HTR-8/SVneo (cell line): ENCODE measurements at regions not wholly inside any gene's neighbourhood (a gene's known extent, or its start where the extent isn't known, plus 50 kb on each side); places are given as distances from the start of the nearest gene placed in this dataset.

Source experiments
- DNase-seq: peaks from one replicate; pipeline ENCODE4 v3.0.0; 2011; ENCODE audit warnings: low spot score, mixed read lengths; ENCODE audit not compliant: insufficient read length
- FAIRE-seq: peaks from 2 replicates; lab custom pipeline; 2011; peaks lifted over from hg19 to GRCh38; lab: Jason Lieb, UNC

- FAIRE-seq (no peak), DNase-seq (no peak)
These were observed 1296.9 kb upstream of the TMPRSS15 start for GRCh38 chr21:19700476-19700875.

GRCh38 chr21:19702726-19703125 is 1295.5 kb upstream of the NCAM2 start:
- no peak for DNase-seq
- FAIRE-seq: no peak

- DNase-seq: no peak
- FAIRE-seq: no peak
These were observed 1293.4 kb upstream of the NCAM2 start for GRCh38 chr21:19704832-19705231.

GRCh38 chr21:19712441-19712840 is 1285.8 kb upstream of the NCAM2 start:
- FAIRE-seq (no peak), DNase-seq (no peak)

- FAIRE-seq (no peak), DNase-seq (no peak)
These were observed 1284.9 kb upstream of the NCAM2 start for GRCh38 chr21:19713313-19713712.

- DNase-seq: no peak
- no peak for FAIRE-seq
These were observed 1274.1 kb upstream of the NCAM2 start for GRCh38 chr21:19724081-19724480.

GRCh38 chr21:19731251-19731650 is 1267.0 kb upstream of the NCAM2 start:
- no peak for FAIRE-seq
- no peak for DNase-seq

GRCh38 chr21:19759836-19760235 is 1238.4 kb upstream of the NCAM2 start:
- FAIRE-seq: no peak

GRCh38 chr21:19767546-19767945 is 1230.7 kb upstream of the NCAM2 start:
- DNase-seq: no peak
- FAIRE-seq: no peak

More at GRCh38 chr21:19759836-19760235, 1238.4 kb upstream of the NCAM2 start:
- DNase-seq: no peak

- DNase-seq (no peak), FAIRE-seq (no peak)
These were observed 1226.3 kb upstream of the NCAM2 start for GRCh38 chr21:19771881-19772280.

- DNase-seq (no peak), FAIRE-seq (no peak)
These were observed 1222.1 kb upstream of the NCAM2 start for GRCh38 chr21:19776076-19776475.

- no peak for DNase-seq
- no peak for FAIRE-seq
These were observed 1216.1 kb upstream of the NCAM2 start for GRCh38 chr21:19781881-19782652.

GRCh38 chr21:19785941-19786340 is 1212.3 kb upstream of the NCAM2 start:
- DNase-seq: no peak
- no peak for FAIRE-seq

GRCh38 chr21:19792004-19792403 is 1206.2 kb upstream of the NCAM2 start:
- FAIRE-seq (no peak), DNase-seq (no peak)

GRCh38 chr21:19807201-19807600 is 1191.0 kb upstream of the NCAM2 start:
- no peak for FAIRE-seq

GRCh38 chr21:19810779-19811178 is 1187.4 kb upstream of the NCAM2 start:
- FAIRE-seq (no peak), DNase-seq (no peak)

More at GRCh38 chr21:19807201-19807600, 1191.0 kb upstream of the NCAM2 start:
- DNase-seq: no peak

GRCh38 chr21:19830446-19830845 is 1167.8 kb upstream of the NCAM2 start:
- no peak for FAIRE-seq
- DNase-seq: no peak

GRCh38 chr21:19832551-19832950 is 1165.7 kb upstream of the NCAM2 start:
- DNase-seq (no peak), FAIRE-seq (no peak)

- DNase-seq (no peak), FAIRE-seq (no peak)
These were observed 1165.1 kb upstream of the NCAM2 start for GRCh38 chr21:19833082-19833481.

GRCh38 chr21:19842601-19843000 is 1155.6 kb upstream of the NCAM2 start:
- FAIRE-seq (no peak), DNase-seq (no peak)

- DNase-seq (no peak), FAIRE-seq (no peak)
These were observed 1153.9 kb upstream of the NCAM2 start for GRCh38 chr21:19844334-19844733.

- DNase-seq (no peak), FAIRE-seq (no peak)
These were observed 1148.1 kb upstream of the NCAM2 start for GRCh38 chr21:19850157-19850556.
